PC-3 (cell line): ENCODE measurements at regions not wholly inside any gene's neighbourhood (a gene's known extent, or its start where the extent isn't known, plus 50 kb on each side); places are given as distances from the start of the nearest gene placed in this dataset.

ENCODE experiments used
- ATAC-seq: fragments of 200-7000 bp; cut with Tn5 transposase; 2 replicates; pipeline ENCODE4 v1.9.1; 2020; ENCODE audit warnings: mild to moderate bottlenecking, moderate library complexity
- BruUV-seq: library from RNA; stranded (reverse); fragments of 400-500 nt; replicated peaks from 2 replicates; lab custom pipeline; 2021; lab: Mats Ljungman, UMichigan
- CTCF ChIA-PET: fragments of 300-600 bp; sonication (Branson Sonifier 250); formaldehyde crosslinking; loops from one replicate; lab custom pipeline; 2022; ENCODE audit warnings: antibody characterized with exemption; lab: Charles Lee
- POLR2A ChIA-PET: fragments of 300-600 bp; sonication (Branson Sonifier 250); formaldehyde crosslinking; loops from one replicate; lab custom pipeline; 2022; ENCODE audit warnings: antibody characterized with exemption; ENCODE audit not compliant: unreplicated experiment; lab: Charles Lee
- DNase-seq: peaks from one replicate; pipeline ENCODE4 v3.0.0-alpha.2; 2015
- H2AFZ ChIP-seq: fragments of 300-600 bp; sonication (generic); 2 replicates; pipeline ENCODE4 v1.6.0; 2016; ENCODE audit warnings: antibody characterized with exemption, low read length
- H3F3A ChIP-seq: fragments of 300-600 bp; sonication (generic); one replicate; pipeline ENCODE4 v1.6.0; 2017; ENCODE audit warnings: antibody characterized with exemption, low read length, control low read depth, mild to moderate bottlenecking; ENCODE audit not compliant: unreplicated experiment
- H3K27ac ChIP-seq: fragments of 300-600 bp; sonication (generic); 2 replicates; pipeline ENCODE4 v1.5.1; 2016; ENCODE audit warnings: mild to moderate bottlenecking, low read length
- H3K27me3 ChIP-seq: fragments of 300-600 bp; sonication (generic); 2 replicates; pipeline ENCODE4 v1.6.1; 2016; ENCODE audit warnings: low read length, mixed read lengths
- H3K36me3 ChIP-seq: fragments of 300-600 bp; sonication (generic); 2 replicates; pipeline ENCODE4 v1.6.1; 2016; ENCODE audit warnings: low read depth, mixed run types, low read length, mixed read lengths
- H3K4me1 ChIP-seq: fragments of 300-600 bp; sonication (generic); 2 replicates; pipeline ENCODE4 v1.5.1; 2016; ENCODE audit warnings: low read length; ENCODE audit not compliant: insufficient read depth
- H3K4me2 ChIP-seq: fragments of 300-600 bp; sonication (generic); 2 replicates; pipeline ENCODE4 v1.6.0; 2016; ENCODE audit warnings: low read length
- H3K4me3 ChIP-seq: fragments of 300-600 bp; sonication (generic); 2 replicates; pipeline ENCODE4 v1.5.1; 2016; ENCODE audit warnings: mild to moderate bottlenecking, low read length, mixed read lengths
- H3K79me2 ChIP-seq: fragments of 300-600 bp; sonication (generic); 2 replicates; pipeline ENCODE4 v1.6.1; 2017; ENCODE audit warnings: low read length, mixed read lengths
- H3K9ac ChIP-seq: fragments of 300-600 bp; sonication (generic); 2 replicates; pipeline ENCODE4 v1.6.0; 2016; ENCODE audit warnings: mild to moderate bottlenecking, low read length
- H3K9me2 ChIP-seq: fragments of 300-600 bp; sonication (generic); replicated peaks from 2 replicates; pipeline ENCODE4 v1.6.1; 2016; ENCODE audit warnings: mixed run types, low read length, mixed read lengths
- H3K9me3 ChIP-seq: fragments of 300-600 bp; sonication (generic); 2 replicates; pipeline ENCODE4 v1.6.1; 2016; ENCODE audit warnings: low read length, mixed read lengths
- H4K20me1 ChIP-seq: fragments of 300-600 bp; sonication (generic); 2 replicates; pipeline ENCODE4 v1.6.1; 2016; ENCODE audit warnings: low read length, mixed read lengths
- EZH2 ChIP-seq: fragments of 300-600 bp; sonication (generic); IDR thresholded peaks from one replicate; pipeline ENCODE4 v1.6.1; 2017; ENCODE audit warnings: antibody characterized with exemption, mild to moderate bottlenecking, low read length; ENCODE audit not compliant: unreplicated experiment
- EZH2phosphoT487 ChIP-seq: fragments of 300-600 bp; sonication (generic); IDR thresholded peaks from 2 replicates; pipeline ENCODE4 v1.6.1; 2018; ENCODE audit warnings: mild to moderate bottlenecking, antibody characterized with exemption, low read length, borderline replicate concordance
- intact Hi-C: fragments of 100-400 bp; cut with micrococcal nuclease; formaldehyde crosslinking; loops from 2 replicates; pipeline ENCODE4 v1.9.0; 2023
- TF ChIP-seq, protein P1 (sequence below): fragments of 300-600 bp; sonication (generic); conservative IDR thresholded peaks from 2 replicates; pipeline ENCODE4 v1.5.1; 2017; ENCODE audit warnings: antibody characterized with exemption, low read depth, mild to moderate bottlenecking, low read length

DNA sequence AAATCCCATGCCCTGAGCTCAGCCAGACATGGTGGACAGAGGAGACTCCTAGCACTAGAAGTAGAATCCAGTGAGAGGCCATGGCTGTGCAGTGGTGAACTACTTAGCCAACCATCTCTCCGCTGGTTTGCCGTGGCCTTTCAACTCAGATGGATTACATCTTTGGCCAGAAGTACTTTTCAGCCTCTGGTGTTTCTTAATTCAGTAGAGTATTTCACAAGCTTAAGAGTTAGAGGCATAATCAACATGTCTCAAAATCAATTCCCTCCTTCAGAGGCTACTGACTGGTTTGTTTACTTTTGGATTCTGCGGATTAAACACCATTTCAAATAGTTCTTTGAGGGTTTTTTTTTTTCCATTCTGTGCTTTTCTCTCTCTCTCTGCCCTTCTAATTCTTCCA lies 91.1 kb upstream of the PGRMC2 start:
- H3K79me2 ChIP-seq, result no peaks in the 10 kb centered on the region
- TF ChIP-seq, protein P1, sequence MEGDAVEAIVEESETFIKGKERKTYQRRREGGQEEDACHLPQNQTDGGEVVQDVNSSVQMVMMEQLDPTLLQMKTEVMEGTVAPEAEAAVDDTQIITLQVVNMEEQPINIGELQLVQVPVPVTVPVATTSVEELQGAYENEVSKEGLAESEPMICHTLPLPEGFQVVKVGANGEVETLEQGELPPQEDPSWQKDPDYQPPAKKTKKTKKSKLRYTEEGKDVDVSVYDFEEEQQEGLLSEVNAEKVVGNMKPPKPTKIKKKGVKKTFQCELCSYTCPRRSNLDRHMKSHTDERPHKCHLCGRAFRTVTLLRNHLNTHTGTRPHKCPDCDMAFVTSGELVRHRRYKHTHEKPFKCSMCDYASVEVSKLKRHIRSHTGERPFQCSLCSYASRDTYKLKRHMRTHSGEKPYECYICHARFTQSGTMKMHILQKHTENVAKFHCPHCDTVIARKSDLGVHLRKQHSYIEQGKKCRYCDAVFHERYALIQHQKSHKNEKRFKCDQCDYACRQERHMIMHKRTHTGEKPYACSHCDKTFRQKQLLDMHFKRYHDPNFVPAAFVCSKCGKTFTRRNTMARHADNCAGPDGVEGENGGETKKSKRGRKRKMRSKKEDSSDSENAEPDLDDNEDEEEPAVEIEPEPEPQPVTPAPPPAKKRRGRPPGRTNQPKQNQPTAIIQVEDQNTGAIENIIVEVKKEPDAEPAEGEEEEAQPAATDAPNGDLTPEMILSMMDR, result no peak
- TF ChIP-seq EZH2 (no peak), EZH2phosphoT487 (no peak)
- H3K9me3 ChIP-seq, result no peaks in the 10 kb centered on the region
- H3K36me3 ChIP-seq, result no peaks in the 10 kb centered on the region
- no peaks in the 10 kb centered on the region for H3K4me1 ChIP-seq
- POLR2A ChIA-PET, result no interaction called here
- H3K4me2 ChIP-seq, result no peak overlapping the region
- intact Hi-C loops, result no loop called here
- BruUV-seq, result no TSS peak
- H3K4me3 ChIP-seq, result no peak overlapping the region
- no peak overlapping the region for H3K9ac ChIP-seq
- CTCF ChIA-PET, result no interaction called here
- H4K20me1 ChIP-seq, result no peaks in the 10 kb centered on the region
- H3K27ac ChIP-seq, result no peak overlapping the region
- H3K27me3 ChIP-seq, result no peaks in the 10 kb centered on the region
- H3F3A ChIP-seq, result no peaks in the 10 kb centered on the region
- no peak for DNase-seq
- no peaks in the 10 kb centered on the region for H3K9me2 ChIP-seq
- no peak overlapping the region for H2AFZ ChIP-seq
- no peak for ATAC-seq

DNA sequence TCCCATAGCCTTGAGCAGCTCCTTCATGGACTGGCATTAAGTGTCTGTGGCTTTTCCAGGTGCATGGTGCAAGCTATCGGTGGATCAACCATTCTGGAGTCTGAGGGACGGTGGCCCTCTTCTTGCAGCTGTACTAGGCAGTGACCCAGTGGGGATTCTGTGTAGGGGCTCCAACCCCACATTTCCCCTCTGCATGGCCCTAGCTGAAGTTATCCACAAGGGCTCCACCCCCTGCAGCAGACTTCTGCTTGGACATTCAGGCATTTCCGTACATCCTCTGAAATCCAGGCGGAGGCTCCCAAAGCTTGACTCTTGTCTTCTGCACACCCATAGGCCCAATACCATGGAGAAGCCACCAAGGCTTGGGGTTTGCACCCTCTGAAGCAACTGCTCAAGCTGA lies 89.3 kb upstream of the PGRMC2 start:
- TF ChIP-seq EZH2 (no peak), EZH2phosphoT487 (no peak)
- TF ChIP-seq, protein P1, result no peak
- ATAC-seq (no peak), DNase-seq (no peak)
- POLR2A ChIA-PET, result no interaction called here
- Histone ChIP-seq H3F3A (no peaks in the 10 kb centered on the region), H3K4me3 (no peak overlapping the region), H3K27ac (no peak overlapping the region), H3K27me3 (no peaks in the 10 kb centered on the region), H3K9me2 (no peaks in the 10 kb centered on the region), H2AFZ (no peak overlapping the region), H3K36me3 (no peaks in the 10 kb centered on the region), H3K9ac (no peak overlapping the region), H3K4me1 (no peaks in the 10 kb centered on the region), H3K9me3 (no peaks in the 10 kb centered on the region), H4K20me1 (no peaks in the 10 kb centered on the region), H3K4me2 (no peak overlapping the region), H3K79me2 (no peaks in the 10 kb centered on the region)
- no TSS peak for BruUV-seq
- intact Hi-C loops, result no loop called here
- CTCF ChIA-PET, result no interaction called here

DNA sequence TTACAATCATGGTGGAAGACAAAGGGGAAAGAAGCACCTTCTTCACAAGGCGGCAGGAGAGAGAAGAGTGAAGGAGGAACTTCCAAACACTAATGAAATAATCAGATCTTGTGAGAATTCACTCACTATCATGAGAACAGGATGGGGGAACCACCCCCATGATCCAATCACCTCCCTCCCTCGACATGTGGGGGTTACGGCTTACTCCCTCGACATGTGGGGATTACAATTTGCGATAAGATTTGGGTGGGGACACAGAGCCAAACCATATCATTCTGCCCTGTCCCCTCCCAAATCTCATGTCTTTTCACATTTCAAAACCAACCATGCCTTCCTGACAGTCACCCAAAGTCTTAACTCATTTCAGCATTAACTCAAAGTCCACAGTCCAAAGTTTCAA lies 88.7 kb upstream of the PGRMC2 start:
- intact Hi-C loops, result no loop called here
- ChIA-PET POLR2A (no interaction called here), CTCF (no interaction called here)
- TF ChIP-seq EZH2phosphoT487 (no peak), EZH2 (no peak)
- TF ChIP-seq, protein P1, result no peak
- Histone ChIP-seq H3K4me3 (no peak overlapping the region), H3K79me2 (no peaks in the 10 kb centered on the region), H3K4me2 (no peak overlapping the region), H3K9me3 (no peaks in the 10 kb centered on the region), H3F3A (no peaks in the 10 kb centered on the region), H3K27ac (no peak overlapping the region), H3K27me3 (no peaks in the 10 kb centered on the region), H3K4me1 (no peaks in the 10 kb centered on the region), H3K9ac (no peak overlapping the region), H2AFZ (no peak overlapping the region), H3K9me2 (no peaks in the 10 kb centered on the region), H3K36me3 (no peaks in the 10 kb centered on the region), H4K20me1 (no peaks in the 10 kb centered on the region)
- ATAC-seq, result no peak
- BruUV-seq, result no TSS peak
- no peak for DNase-seq
